Ishikawa (cell line): ENCODE measurements at regions not wholly inside any gene's neighbourhood (a gene's known extent, or its start where the extent isn't known, plus 50 kb on each side); places are given as distances from the start of the nearest gene placed in this dataset.

Source experiments
- CEBPB ChIP-seq: IDR thresholded peaks from 2 replicates; pipeline ENCODE4 v1.6.1; 2012
- CREB1 ChIP-seq: IDR thresholded peaks from 2 replicates; pipeline ENCODE4 v1.6.1; 2012; ENCODE audit warnings: low read depth
- EGR1 ChIP-seq: IDR thresholded peaks from 2 replicates; pipeline ENCODE4 v1.6.1; 2012
- EP300 ChIP-seq: IDR thresholded peaks from 2 replicates; pipeline ENCODE4 v1.6.1; 2012; ENCODE audit warnings: borderline replicate concordance
- FOXM1 ChIP-seq: IDR thresholded peaks from 2 replicates; pipeline ENCODE4 v1.6.1; 2012; ENCODE audit warnings: low read depth, borderline replicate concordance
- NFIC ChIP-seq: IDR thresholded peaks from 2 replicates; pipeline ENCODE4 v1.6.1; 2012
- TAF1 ChIP-seq: IDR thresholded peaks from 2 replicates; pipeline ENCODE4 v1.6.1; 2012; ENCODE audit warnings: low read depth, mild to moderate bottlenecking
- YY1 ChIP-seq: IDR thresholded peaks from 2 replicates; pipeline ENCODE4 v1.6.1; 2012; ENCODE audit warnings: low read depth
- TF ChIP-seq, protein P1 (sequence below): IDR thresholded peaks from 2 replicates; pipeline ENCODE4 v1.6.1; 2012
- TF ChIP-seq, protein P2 (sequence below): IDR thresholded peaks from 2 replicates; pipeline ENCODE4 v1.6.1; 2012; ENCODE audit warnings: low read depth, mild to moderate bottlenecking
- TF ChIP-seq, protein P3 (sequence below): IDR thresholded peaks from 2 replicates; pipeline ENCODE4 v1.6.1; 2012

DNA sequence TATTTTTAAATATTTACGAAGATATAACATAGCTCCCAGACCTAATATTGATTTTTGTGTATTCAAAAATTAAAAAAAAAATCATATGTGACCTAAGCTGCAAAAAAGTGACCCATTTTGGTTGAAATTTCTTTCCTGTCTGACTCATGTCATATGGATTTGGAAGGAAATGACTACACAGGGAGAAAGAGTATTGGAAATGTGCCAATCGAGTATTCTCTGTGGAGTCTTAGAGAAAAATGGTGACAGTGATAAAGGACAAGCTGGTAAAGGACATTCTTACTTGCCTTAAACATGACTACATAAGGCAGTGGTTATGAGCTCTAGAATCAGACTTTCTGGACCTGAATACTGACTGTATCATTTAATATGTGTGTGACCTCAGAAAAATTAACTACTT lies 262.9 kb upstream of the PTPRD start:
- TF ChIP-seq, protein P1, sequence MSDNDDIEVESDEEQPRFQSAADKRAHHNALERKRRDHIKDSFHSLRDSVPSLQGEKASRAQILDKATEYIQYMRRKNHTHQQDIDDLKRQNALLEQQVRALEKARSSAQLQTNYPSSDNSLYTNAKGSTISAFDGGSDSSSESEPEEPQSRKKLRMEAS: no peak
- TF ChIP-seq EP300: no peak
- TF ChIP-seq, protein P2, sequence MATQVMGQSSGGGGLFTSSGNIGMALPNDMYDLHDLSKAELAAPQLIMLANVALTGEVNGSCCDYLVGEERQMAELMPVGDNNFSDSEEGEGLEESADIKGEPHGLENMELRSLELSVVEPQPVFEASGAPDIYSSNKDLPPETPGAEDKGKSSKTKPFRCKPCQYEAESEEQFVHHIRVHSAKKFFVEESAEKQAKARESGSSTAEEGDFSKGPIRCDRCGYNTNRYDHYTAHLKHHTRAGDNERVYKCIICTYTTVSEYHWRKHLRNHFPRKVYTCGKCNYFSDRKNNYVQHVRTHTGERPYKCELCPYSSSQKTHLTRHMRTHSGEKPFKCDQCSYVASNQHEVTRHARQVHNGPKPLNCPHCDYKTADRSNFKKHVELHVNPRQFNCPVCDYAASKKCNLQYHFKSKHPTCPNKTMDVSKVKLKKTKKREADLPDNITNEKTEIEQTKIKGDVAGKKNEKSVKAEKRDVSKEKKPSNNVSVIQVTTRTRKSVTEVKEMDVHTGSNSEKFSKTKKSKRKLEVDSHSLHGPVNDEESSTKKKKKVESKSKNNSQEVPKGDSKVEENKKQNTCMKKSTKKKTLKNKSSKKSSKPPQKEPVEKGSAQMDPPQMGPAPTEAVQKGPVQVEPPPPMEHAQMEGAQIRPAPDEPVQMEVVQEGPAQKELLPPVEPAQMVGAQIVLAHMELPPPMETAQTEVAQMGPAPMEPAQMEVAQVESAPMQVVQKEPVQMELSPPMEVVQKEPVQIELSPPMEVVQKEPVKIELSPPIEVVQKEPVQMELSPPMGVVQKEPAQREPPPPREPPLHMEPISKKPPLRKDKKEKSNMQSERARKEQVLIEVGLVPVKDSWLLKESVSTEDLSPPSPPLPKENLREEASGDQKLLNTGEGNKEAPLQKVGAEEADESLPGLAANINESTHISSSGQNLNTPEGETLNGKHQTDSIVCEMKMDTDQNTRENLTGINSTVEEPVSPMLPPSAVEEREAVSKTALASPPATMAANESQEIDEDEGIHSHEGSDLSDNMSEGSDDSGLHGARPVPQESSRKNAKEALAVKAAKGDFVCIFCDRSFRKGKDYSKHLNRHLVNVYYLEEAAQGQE: no peak
- no peak for TF ChIP-seq CEBPB
- no peak for TF ChIP-seq TAF1
- no peak for TF ChIP-seq EGR1
- TF ChIP-seq YY1: no peak
- TF ChIP-seq, protein P3, sequence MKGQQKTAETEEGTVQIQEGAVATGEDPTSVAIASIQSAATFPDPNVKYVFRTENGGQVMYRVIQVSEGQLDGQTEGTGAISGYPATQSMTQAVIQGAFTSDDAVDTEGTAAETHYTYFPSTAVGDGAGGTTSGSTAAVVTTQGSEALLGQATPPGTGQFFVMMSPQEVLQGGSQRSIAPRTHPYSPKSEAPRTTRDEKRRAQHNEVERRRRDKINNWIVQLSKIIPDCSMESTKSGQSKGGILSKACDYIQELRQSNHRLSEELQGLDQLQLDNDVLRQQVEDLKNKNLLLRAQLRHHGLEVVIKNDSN: no peak
- no peak for TF ChIP-seq NFIC
- no peak for TF ChIP-seq CREB1
- TF ChIP-seq FOXM1: no peak
